OCI-LY3 (cell line): ENCODE measurements at regions not wholly inside any gene's neighbourhood (a gene's known extent, or its start where the extent isn't known, plus 50 kb on each side); places are given as distances from the start of the nearest gene placed in this dataset.

Experiments
- H2AFZ ChIP-seq: fragments of 200-600, 300-600 bp; shearing (Covaris generic); 2 replicates; pipeline ENCODE4 v1.6.0; 2014; ENCODE audit warnings: antibody characterized with exemption, low read depth, low read length
- H3K27ac ChIP-seq: fragments of 200-600, 300-600 bp; sonication (generic); 2 replicates; pipeline ENCODE4 v1.5.1; 2014; ENCODE audit warnings: mild to moderate bottlenecking, low read length, moderate library complexity, mixed read lengths
- H3K27me3 ChIP-seq: fragments of 200-600, 300-600 bp; sonication (generic); 2 replicates; pipeline ENCODE4 v1.6.1; 2014; ENCODE audit warnings: low read depth, low read length, mixed read lengths
- H3K36me3 ChIP-seq: fragments of 200-600, 300-600 bp; sonication (generic); replicated peaks from 2 replicates; pipeline ENCODE3; 2014; ENCODE audit warnings: low read depth, low read length, mixed read lengths
- H3K4me1 ChIP-seq: fragments of 300-600, 200-600 bp; sonication (generic); 2 replicates; pipeline ENCODE4 v1.6.1; 2014; ENCODE audit warnings: low read length, mixed read lengths
- H3K4me2 ChIP-seq: fragments of 200-600, 300-600 bp; sonication (generic); 2 replicates; pipeline ENCODE4 v1.6.1; 2014; ENCODE audit warnings: low read length, mixed read lengths
- H3K4me3 ChIP-seq: fragments of 300-600, 200-600 bp; sonication (generic); 2 replicates; pipeline ENCODE4 v1.5.1; 2014; ENCODE audit warnings: antibody characterized with exemption, mild to moderate bottlenecking, low read length, moderate library complexity
- H3K79me2 ChIP-seq: fragments of 300-600, 200-600 bp; shearing (Covaris generic); 2 replicates; pipeline ENCODE4 v1.6.1; 2014; ENCODE audit warnings: mild to moderate bottlenecking, low read length, mixed read lengths
- H3K9ac ChIP-seq: fragments of 300-600, 200-600 bp; shearing (Covaris generic); 2 replicates; pipeline ENCODE4 v1.6.0; 2014; ENCODE audit warnings: mild to moderate bottlenecking, low read length, moderate library complexity
- H3K9me3 ChIP-seq: fragments of 200-600, 300-600 bp; shearing (Covaris generic); 2 replicates; pipeline ENCODE4 v1.6.1; 2014; ENCODE audit warnings: low read length, mixed read lengths; ENCODE audit not compliant: insufficient read depth
- H4K20me1 ChIP-seq: fragments of 200-600, 300-600 bp; sonication (generic); 2 replicates; pipeline ENCODE4 v1.6.1; 2016; ENCODE audit warnings: low read length, mixed read lengths; ENCODE audit not compliant: insufficient read depth
- CTCF ChIP-seq: fragments of 200-600, 300-600 bp; sonication (generic); IDR thresholded peaks from 2 replicates; pipeline ENCODE4 v1.5.1; 2014; ENCODE audit warnings: antibody characterized with exemption, low read length, low read depth
- EZH2phosphoT487 ChIP-seq: fragments of 200-600 bp; shearing (Covaris generic); IDR thresholded peaks from 2 replicates; pipeline ENCODE4 v1.6.1; 2018; ENCODE audit warnings: antibody characterized with exemption, mixed run types, low read depth

GRCh38 chr2:211068108-211068780 lies 511.8 kb downstream of the CPS1 start:
- no peaks in the 10 kb centered on the region for H3K79me2 ChIP-seq
- H3K27me3 ChIP-seq: no peaks in the 10 kb centered on the region
- no peak overlapping the region for H3K9ac ChIP-seq
- H3K36me3 ChIP-seq: no peaks in the 10 kb centered on the region
- no peak overlapping the region for H3K4me3 ChIP-seq
- H2AFZ ChIP-seq: no peak overlapping the region; the same call in 1 of the 2 replicates
- no peaks in the 10 kb centered on the region for H3K4me1 ChIP-seq
- H3K9me3 ChIP-seq: no peaks in the 10 kb centered on the region
- no peak for TF ChIP-seq EZH2phosphoT487
- TF ChIP-seq CTCF: no peak
- H3K27ac ChIP-seq: no peak overlapping the region
- H3K4me2 ChIP-seq: no peak overlapping the region
- no peaks in the 10 kb centered on the region for H4K20me1 ChIP-seq

DNA sequence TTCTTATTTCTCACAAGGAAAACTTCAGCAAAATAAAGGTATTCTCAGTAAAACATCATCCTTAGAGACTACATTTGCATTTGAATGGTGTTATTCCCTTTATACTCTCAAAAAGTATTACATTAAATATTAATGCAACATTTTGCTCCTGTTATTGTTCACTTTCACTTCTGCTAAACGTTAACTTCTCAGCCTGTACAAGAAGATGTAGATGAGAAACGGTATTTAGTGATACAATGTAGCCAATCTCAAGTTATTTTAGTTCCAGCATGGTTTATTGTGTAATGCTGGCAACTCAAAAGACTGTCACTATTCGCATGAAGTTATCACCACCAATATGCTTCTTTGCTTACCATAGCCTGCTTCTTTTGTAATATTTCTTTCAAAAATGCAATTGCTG lies 514.1 kb downstream of the CPS1 start:
- no peak for TF ChIP-seq CTCF
- TF ChIP-seq EZH2phosphoT487: no peak
- H3K27ac ChIP-seq: no peak overlapping the region
- no peak overlapping the region for H3K9ac ChIP-seq
- H3K4me2 ChIP-seq: no peak overlapping the region
- no peaks in the 10 kb centered on the region for H3K9me3 ChIP-seq
- H3K79me2 ChIP-seq: no peaks in the 10 kb centered on the region
- no peak overlapping the region for H3K4me3 ChIP-seq
- no peaks in the 10 kb centered on the region for H3K27me3 ChIP-seq
- H3K36me3 ChIP-seq: no peaks in the 10 kb centered on the region
- H4K20me1 ChIP-seq: no peaks in the 10 kb centered on the region
- no peak overlapping the region for H2AFZ ChIP-seq
- no peaks in the 10 kb centered on the region for H3K4me1 ChIP-seq

DNA sequence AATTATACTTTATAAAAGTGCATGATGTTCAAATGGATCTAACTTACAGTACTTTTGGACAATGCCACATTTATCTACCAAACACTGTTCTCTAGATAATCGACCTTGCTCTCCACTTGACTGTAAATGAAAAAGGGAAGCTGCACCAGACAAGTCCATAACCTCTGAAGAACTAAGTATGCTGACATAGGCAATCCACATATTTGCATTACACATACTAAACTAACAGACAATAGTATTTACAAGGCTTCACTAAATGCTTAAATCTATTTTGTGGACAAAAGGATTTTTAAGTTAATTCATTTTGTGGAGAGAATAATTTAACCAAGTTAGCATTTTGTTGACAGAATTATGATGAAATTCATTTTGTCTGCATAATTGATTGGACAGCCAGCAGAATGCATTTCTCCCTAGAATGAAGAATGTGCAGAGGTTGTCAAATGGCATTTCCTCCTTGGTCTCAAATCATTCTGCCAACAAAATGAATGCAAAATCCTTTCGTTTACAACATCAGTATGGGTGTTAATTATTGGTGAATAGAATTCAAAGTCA lies 520.9 kb downstream of the CPS1 start:
- Histone ChIP-seq H3K27ac (no peak overlapping the region), H4K20me1 (no peaks in the 10 kb centered on the region), H3K4me1 (no peaks in the 10 kb centered on the region), H3K9me3 (no peaks in the 10 kb centered on the region), H3K9ac (no peak overlapping the region), H2AFZ (no peak overlapping the region), H3K4me2 (no peak overlapping the region), H3K4me3 (no peak overlapping the region), H3K27me3 (no peaks in the 10 kb centered on the region), H3K36me3 (no peaks in the 10 kb centered on the region), H3K79me2 (no peaks in the 10 kb centered on the region)
- TF ChIP-seq CTCF (no peak), EZH2phosphoT487 (no peak)

- Histone ChIP-seq H3K36me3 (no peaks in the 10 kb centered on the region), H3K4me1 (no peaks in the 10 kb centered on the region), H2AFZ (no peak overlapping the region), H3K27ac (no peak overlapping the region), H3K79me2 (no peaks in the 10 kb centered on the region), H4K20me1 (no peaks in the 10 kb centered on the region), H3K9ac (no peak overlapping the region), H3K4me2 (no peak overlapping the region), H3K4me3 (no peak overlapping the region), H3K27me3 (no peaks in the 10 kb centered on the region), H3K9me3 (no peaks in the 10 kb centered on the region)
- TF ChIP-seq CTCF (no peak), EZH2phosphoT487 (no peak)
Measured at GRCh38 chr2:211084352-211084751, 528.0 kb downstream of the CPS1 start.
